ENCODE measurements at regions not wholly inside any gene's neighbourhood (a gene's known extent, or its start where the extent isn't known, plus 50 kb on each side); places are given as distances from the start of the nearest gene placed in this dataset.

GRCh38 chr14:49164074-49164473 lies 422.1 kb downstream of the RPS29 start:
- no peaks in the 10 kb centered on the region for H3K9me3 ChIP-seq (ENCODE audit: severe bottlenecking)
- DNase-seq, result no peak
- no peak for TF ChIP-seq CTCF (IDR thresholded peaks at IDR 0.05; ENCODE audit: low read depth, low read length)
- no peaks in the 10 kb centered on the region for H3K36me3 ChIP-seq
- H3K4me3 ChIP-seq (ENCODE audit: low read depth, low read length), result no peak overlapping the region
- H3K27ac ChIP-seq, result no peak overlapping the region
- H3K27me3 ChIP-seq (ENCODE audit: insufficient read depth, low read depth, severe bottlenecking), result no peaks in the 10 kb centered on the region

- no peak overlapping the region for H3K4me3 ChIP-seq (ENCODE audit: low read depth, low read length)
- no peaks in the 10 kb centered on the region for H3K27me3 ChIP-seq (ENCODE audit: insufficient read depth, low read depth, severe bottlenecking)
- no peak for DNase-seq
- TF ChIP-seq CTCF (IDR thresholded peaks at IDR 0.05; ENCODE audit: low read depth, low read length), result no peak
- no peaks in the 10 kb centered on the region for H3K9me3 ChIP-seq (ENCODE audit: severe bottlenecking)
- H3K27ac ChIP-seq, result no peak overlapping the region
- H3K36me3 ChIP-seq, result no peaks in the 10 kb centered on the region
Observed at GRCh38 chr14:49160983-49161382, 425.2 kb downstream of the RPS29 start.

- H3K27me3 ChIP-seq (ENCODE audit: insufficient read depth, low read depth, severe bottlenecking), result no peaks in the 10 kb centered on the region
- H3K4me3 ChIP-seq (ENCODE audit: low read depth, low read length), result no peak overlapping the region
- no peaks in the 10 kb centered on the region for H3K36me3 ChIP-seq
- no peak for TF ChIP-seq CTCF (IDR thresholded peaks at IDR 0.05; ENCODE audit: low read depth, low read length)
- no peaks in the 10 kb centered on the region for H3K9me3 ChIP-seq (ENCODE audit: severe bottlenecking)
- no peak for DNase-seq
- no peak overlapping the region for H3K27ac ChIP-seq
Observed at GRCh38 chr14:49159081-49159480, 427.1 kb downstream of the RPS29 start.

- no peak overlapping the region for H3K27ac ChIP-seq
- DNase-seq, result no peak
Observed at GRCh38 chr14:49139593-49139992, 446.6 kb downstream of the RPS29 start.

GRCh38 chr14:49134940-49135339 lies 451.2 kb downstream of the RPS29 start:
- no peaks in the 10 kb centered on the region for H3K9me3 ChIP-seq (ENCODE audit: severe bottlenecking)
- H3K27me3 ChIP-seq (ENCODE audit: insufficient read depth, low read depth, severe bottlenecking), result no peaks in the 10 kb centered on the region
- peak; percentile 26; the same call in 1 of the 2 replicates for TF ChIP-seq CTCF (IDR thresholded peaks at IDR 0.05; ENCODE audit: low read depth, low read length)
- no peak overlapping the region for H3K27ac ChIP-seq
- H3K4me3 ChIP-seq (ENCODE audit: low read depth, low read length), result no peak overlapping the region
- H3K36me3 ChIP-seq, result no peaks in the 10 kb centered on the region
- peak; percentile 12 for DNase-seq

More at GRCh38 chr14:49139593-49139992, 446.6 kb downstream of the RPS29 start:
- Histone ChIP-seq H3K36me3 (no peaks in the 10 kb centered on the region), H3K4me3 (ENCODE audit: low read depth, low read length) (no peak overlapping the region), H3K27me3 (ENCODE audit: insufficient read depth, low read depth, severe bottlenecking) (no peaks in the 10 kb centered on the region), H3K9me3 (ENCODE audit: severe bottlenecking) (no peaks in the 10 kb centered on the region)
- TF ChIP-seq CTCF (IDR thresholded peaks at IDR 0.05; ENCODE audit: low read depth, low read length), result no peak

GRCh38 chr14:49121246-49121645 lies 464.9 kb downstream of the RPS29 start:
- no peak for DNase-seq
- Histone ChIP-seq H3K36me3 (no peaks in the 10 kb centered on the region), H3K9me3 (ENCODE audit: severe bottlenecking) (no peaks in the 10 kb centered on the region), H3K27me3 (ENCODE audit: insufficient read depth, low read depth, severe bottlenecking) (no peaks in the 10 kb centered on the region), H3K4me3 (ENCODE audit: low read depth, low read length) (no peak overlapping the region), H3K27ac (no peak overlapping the region)
- no peak for TF ChIP-seq CTCF (IDR thresholded peaks at IDR 0.05; ENCODE audit: low read depth, low read length)
